ENCODE measurements at regions not wholly inside any gene's neighbourhood (a gene's known extent, or its start where the extent isn't known, plus 50 kb on each side); places are given as distances from the start of the nearest gene placed in this dataset.
"Not testable (repeated sequence)": the region's sequence is repeated elsewhere in the genome, so short reads cannot be mapped to it uniquely, and the experiment has no call there.

DNA sequence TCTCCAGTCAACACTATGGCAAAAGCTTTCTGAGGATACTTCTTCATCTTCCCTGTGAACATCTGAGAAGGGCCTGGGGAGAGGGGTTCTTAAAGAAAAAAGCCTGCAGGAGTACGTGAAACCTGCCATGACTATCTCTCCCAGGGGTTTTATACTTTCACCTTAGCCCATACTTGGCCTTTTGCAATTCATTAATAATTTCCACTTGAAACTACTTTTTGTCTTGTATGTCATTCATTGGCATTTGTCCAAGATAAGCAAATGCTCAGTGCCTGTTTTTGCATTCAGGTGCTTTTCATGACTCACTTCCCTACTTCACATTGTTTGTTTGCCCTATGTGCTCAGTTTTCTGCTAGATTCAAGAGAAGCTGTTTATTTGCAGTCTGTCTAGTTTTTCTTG, 580.3 kb upstream of the GJE1 start:
- DNase-seq = no peak

DNA sequence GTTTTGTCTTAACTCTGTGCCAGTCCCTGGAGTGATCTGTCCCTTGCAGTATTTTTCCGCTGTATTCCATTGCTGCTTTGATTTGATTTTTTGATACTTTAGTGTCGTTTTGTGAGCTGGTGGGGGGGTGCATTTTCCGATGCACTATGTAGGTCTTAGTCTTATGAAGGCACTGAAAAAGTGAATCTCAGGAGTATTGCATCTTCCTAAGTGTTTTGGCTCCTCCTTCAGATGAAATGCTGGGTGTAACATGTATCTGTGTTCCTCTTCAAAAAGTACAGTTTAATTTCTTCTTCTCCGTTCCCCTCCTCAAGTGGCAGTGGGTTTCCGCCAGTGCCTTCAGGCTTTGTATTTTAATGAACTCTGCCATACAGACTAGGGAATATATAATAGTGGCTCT, 580.7 kb upstream of the GJE1 start:
- no peak for DNase-seq

GRCh38 chr6:141551318-141551717, 581.4 kb upstream of the GJE1 start:
- no peak for DNase-seq

DNA sequence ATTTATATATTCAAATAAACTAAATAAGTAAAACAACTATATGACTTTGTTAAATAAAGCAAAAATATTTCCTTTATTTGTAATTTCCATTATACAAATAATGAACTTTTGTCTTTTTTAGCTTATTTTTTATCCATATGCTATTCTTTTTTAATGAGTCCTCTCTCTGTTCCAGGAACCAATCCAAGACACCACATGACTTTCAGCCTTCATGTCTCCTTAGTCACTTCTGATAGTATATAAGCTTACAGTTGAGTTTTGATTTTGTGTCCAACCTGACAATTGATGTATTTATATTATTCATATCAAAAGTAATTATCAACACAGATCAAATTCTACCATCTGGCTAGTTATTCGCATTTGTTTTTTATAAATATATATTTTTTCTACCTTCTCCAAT, 582.3 kb upstream of the GJE1 start:
- no peak for DNase-seq

- DNase-seq = no peak
Observed at GRCh38 chr6:141548966-141549365, 583.8 kb upstream of the GJE1 start.

DNA sequence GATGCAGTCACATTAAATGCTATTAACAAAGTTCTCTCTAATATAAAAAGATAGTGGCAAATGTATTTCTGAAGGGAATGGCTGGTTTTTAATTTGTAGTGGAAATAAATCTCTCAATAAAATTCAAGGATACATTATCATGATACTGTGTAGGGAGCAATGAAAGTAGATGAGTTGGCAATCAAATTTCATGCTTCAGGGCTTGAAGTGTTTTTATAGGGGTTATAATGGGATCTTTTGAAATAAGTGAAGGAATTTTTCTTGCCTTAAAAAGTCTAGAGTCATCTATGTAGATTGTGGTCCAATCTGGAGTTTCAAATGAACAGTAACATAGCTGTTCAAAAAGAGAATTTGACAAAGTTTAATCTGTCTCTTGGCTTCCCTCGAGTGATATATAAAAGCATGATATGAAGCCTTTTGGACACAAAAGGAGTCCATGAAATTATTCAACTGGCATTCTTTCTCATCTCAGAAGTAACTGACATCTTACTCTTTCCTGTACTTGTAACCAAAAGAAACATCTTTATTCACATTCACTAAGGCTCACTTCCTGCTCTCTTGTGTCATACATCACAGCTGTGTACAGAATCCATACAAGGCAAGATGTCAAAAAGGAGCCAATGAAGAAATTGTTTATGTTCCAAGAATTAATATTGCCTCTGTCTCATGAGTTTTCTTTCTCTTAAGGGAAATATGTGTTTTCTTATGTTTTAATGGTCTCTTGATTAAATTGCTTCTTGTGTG, 591.0 kb upstream of the GJE1 start:
- DNase-seq = no peak

- DNase-seq = no peak
Observed at GRCh38 chr6:141540207-141540606, 592.5 kb upstream of the GJE1 start.

DNA sequence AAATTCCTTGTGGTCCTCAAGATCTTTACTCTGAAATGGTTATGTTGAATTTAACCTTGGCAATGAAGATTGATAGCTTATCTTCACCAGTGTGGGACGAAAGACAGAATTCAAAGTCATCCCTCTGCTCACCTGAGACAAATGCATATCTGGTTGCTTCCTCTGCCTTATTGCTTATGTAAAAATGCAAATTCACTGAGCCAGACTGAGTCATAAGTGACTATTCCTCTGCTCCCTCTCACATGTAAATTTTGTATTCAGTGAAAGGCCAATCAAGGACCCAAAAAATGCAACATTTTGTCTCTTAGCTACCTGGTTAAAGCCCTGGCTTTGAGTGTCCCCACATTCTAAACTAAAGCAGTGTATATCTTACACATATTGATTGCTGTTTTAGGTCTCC, 593.1 kb upstream of the GJE1 start:
- DNase-seq = no peak

DNA sequence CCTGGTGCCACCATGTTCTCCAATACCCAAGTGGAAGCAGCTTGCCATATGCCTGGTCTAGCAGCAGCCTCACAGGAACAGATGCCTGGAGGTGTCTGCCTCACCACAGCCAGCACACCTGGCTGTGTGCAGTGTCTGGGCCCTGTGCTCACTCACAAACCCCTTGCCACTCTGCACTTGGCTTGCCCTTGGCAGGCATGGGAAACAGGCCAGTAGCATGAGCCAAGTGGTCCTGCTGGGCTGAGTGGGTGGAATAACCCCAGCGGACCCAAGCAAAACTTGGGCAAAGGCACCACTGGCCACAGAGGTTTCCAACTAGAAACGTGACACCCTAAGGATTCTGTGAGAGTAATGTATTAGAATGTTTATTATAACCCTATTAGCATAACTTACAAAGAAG, 600.5 kb upstream of the GJE1 start:
- DNase-seq = no peak

DNA sequence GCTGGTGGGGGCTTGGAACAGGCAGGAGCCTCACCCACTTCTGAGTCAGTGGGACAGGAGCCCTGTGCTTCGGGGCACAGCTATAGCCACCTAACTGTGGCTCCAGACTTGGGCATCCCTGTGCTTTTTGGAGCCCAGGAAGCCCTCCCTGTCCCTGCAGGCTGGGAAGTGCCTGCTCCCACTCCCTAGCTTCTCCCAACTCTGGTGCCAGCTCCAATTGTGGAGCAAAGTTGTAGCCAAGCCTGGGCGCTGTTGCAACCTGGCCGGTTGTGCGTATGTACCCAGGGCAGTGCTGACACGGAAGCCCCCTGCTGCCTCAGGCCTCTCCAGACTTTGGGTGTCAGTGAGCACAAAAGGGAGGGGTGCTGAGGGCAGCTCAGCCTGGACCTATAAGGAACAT, 601.7 kb upstream of the GJE1 start:
- DNase-seq = no peak

GRCh38 chr6:141528596-141528995, 604.1 kb upstream of the GJE1 start:
- no peak for DNase-seq

GRCh38 chr6:141526985-141527384, 605.7 kb upstream of the GJE1 start:
- DNase-seq = no peak

DNA sequence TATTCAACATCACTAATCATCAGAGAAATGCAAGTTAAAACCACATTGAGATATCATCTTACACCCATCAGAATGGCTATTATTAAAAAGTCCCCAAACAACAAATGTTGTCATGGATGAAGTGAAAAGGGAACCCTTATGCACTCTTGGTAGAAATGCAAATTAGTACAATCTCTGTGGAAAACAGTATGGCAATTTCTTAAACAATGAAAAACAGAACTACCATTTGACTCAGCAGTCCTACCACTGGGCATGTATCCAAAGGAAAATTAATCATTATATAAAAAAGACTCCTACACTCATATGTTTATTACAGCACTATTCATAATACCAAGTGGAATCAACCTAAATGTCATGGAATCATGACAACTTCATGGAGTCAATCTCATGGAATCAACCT, 611.3 kb upstream of the GJE1 start:
- DNase-seq = no peak

DNA sequence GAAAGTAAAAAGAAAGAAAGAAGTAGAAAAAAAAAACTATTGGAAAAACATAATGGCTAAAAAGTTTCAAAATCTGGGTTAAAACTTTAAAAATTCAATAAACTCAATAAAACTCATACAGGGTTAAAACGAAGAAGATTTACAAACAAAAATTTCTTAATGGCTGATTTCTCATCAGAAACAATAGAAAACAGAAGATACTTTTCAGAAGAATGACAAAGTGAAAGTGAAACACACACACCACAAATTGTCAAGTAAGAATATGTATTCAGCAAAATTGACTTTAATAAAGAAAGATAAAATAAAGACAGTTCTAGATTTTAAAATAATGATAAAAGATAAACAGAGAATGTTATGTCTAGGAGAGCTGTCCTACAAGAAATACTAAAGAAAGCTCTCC, 618.9 kb upstream of the GJE1 start:
- no peak for DNase-seq

- no peak for DNase-seq
Observed at GRCh38 chr6:141510803-141511202, 621.9 kb upstream of the GJE1 start.

- DNase-seq = not testable (repeated sequence)
Observed at GRCh38 chr6:141506062-141506461, 626.7 kb upstream of the GJE1 start.

DNA sequence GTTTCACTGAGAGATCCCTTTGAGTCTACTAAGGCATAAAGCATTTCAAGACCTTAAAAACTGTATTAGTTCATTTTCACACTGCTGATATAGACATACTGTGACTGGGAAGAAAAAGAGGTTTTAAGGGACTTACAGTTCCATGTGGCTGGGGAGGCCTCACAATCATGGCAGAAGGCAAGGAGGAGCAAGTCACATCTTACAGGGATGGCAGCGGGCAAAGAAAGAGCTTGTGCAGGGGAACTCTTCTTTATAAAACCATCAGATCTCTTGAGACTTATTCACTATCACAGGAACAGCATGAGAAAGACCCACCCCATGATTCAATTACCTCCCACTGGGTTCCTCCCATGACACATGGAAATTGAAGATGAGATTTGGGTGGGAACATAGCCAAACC, 628.4 kb upstream of the GJE1 start:
- DNase-seq = not testable (repeated sequence)

GRCh38 chr6:141501616-141502015, 631.1 kb upstream of the GJE1 start:
- no peak for DNase-seq

GRCh38 chr6:141498977-141499376, 633.7 kb upstream of the GJE1 start:
- no peak for DNase-seq

DNA sequence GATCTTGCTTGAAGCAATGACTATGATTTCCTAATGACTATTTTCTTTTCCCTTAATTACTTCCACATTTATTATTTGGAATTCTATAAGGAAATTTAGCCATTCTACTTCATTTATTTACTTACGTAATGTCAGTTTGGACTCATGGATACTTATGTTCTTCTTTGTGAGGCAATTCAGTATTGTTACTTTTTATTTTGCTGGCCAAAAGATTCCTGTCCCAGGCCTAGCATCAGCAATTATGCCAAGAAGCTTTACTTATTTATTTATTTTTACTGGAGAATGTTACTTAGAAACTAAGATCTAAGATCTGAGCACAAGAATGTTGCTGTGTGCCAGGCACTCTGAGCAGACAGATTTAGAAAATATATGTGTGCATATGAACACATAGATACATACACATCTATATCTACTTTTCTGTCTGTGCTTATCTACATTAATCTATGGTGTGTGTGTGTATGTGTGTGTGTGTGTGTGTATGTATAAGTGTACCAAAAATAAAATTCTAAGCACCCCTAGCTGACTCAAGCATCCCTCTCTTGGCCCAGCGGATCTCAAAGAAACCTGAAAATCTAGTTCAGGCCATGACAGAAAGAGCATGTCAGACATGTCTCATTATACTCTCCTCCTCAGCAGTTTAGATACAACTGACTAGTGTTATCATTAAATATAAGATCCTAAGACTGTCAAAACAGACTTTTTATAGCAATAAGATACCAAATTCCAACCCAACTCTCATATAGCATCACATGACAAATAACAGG, 640.0 kb upstream of the GJE1 start:
- no peak for DNase-seq

DNA sequence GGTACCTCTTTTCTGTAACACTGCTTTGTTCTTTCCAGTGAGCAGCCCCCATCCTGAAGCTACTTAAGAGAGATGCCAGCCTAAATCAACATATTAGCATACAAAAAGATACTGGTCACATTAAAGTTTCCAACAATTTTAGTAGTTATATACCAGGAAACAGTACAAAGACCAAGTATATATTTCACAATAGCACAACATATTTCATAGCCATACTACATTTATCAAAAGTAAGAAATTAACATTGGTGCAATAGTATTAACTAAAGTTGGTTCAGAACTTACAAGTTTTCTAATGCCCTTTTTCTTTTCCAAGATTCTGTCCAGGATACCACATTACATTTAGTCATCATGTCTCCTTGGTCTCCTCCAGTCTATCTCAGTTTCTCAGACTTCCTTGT, 641.0 kb upstream of the GJE1 start:
- DNase-seq = no peak

DNA sequence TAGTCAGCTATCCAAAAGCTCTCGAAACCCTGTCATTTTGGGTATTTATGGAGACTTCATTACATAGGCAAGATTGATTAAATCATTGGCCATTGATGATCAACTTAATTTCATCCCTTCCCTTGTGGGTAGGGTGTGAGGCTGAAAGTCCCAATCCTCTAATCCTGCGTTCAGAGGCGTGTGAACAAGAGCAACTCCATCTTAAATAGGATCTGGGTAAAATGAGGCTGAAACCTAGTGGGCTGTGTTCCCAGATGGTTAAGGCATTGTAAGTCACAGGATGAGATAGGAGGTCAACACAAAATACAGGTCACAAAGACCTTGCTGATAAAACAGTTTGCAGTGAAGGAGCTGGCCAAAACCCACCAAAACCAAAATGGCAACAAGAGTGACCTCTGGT, 641.7 kb upstream of the GJE1 start:
- DNase-seq = no peak

DNA sequence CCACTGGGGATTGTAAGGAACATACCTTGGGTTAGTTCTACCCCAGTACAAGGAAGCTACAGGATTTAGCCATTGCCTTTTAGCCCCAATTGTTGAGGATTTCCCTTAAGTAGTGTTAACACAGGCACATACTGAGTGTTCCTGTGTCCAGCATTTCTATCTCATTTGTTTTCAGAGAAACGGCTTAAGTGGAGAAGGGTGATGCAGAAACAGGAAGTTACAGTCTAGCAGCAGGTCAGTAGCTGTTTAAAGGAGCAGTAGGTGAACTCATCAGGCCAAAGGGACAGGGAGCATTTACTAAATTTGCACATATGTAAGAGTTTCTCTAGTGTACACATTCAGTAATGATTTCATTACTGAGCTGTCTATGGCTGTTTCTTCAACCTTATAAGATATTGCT, 644.2 kb upstream of the GJE1 start:
- no peak for DNase-seq

DNA sequence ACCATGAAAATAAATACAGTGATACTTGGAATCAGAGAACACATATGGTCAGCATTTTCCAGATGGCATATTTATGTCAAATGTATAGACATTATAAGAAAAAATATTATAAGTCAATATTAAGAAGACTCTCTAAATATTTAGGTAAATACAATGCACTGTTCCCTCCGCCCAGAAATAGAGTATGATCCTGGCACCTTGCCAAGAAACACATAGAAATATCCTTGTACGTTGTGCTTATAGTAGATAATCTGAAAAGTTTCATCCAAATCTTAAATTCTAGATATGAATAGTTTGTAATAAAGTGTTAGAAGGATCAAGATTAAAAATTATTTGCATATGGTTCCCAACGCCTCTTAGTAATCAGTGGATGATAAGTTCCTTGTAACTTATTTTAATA, 645.8 kb upstream of the GJE1 start:
- no peak for DNase-seq

GRCh38 chr6:141484711-141485110, 648.0 kb upstream of the GJE1 start:
- no peak for DNase-seq
